Endothelial cell of umbilical vein (primary cell): ENCODE measurements at regions not wholly inside any gene's neighbourhood (a gene's known extent, or its start where the extent isn't known, plus 50 kb on each side); places are given as distances from the start of the nearest gene placed in this dataset.

ENCODE experiments used
- BruUV-seq: library from RNA; stranded (reverse); fragments of 400-500 nt; replicated peaks from 2 replicates; lab custom pipeline; 2021; lab: Mats Ljungman, UMichigan
- CTCF ChIA-PET: fragments of 300-600, 350-600 bp; sonication (Branson Sonifier 250); formaldehyde crosslinking; loops from one replicate; lab custom pipeline; 2021; ENCODE audit warnings: antibody characterized with exemption, inconsistent platforms; lab: Charles Lee
- POLR2A ChIA-PET: fragments of 300-600, 350-600 bp; sonication (Branson Sonifier 250); formaldehyde crosslinking; loops from one replicate; lab custom pipeline; 2021; ENCODE audit warnings: antibody characterized with exemption, inconsistent platforms; lab: Charles Lee
- DNase-seq: peaks from one replicate; pipeline ENCODE4 v3.0.0-alpha.2; 2011; ENCODE audit warnings: low read depth, low spot score
- FAIRE-seq: peaks from 2 replicates; lab custom pipeline; 2011; peaks lifted over from hg19 to GRCh38; lab: Jason Lieb, UNC
- H2AFZ ChIP-seq: 2 replicates; pipeline ENCODE4 v1.6.0; 2012; ENCODE audit warnings: low read depth, low read length, control low read depth, inconsistent platforms
- H3K27ac ChIP-seq: 2 replicates; pipeline ENCODE4 v1.5.1; 2011; ENCODE audit warnings: low read depth, mild to moderate bottlenecking, control low read depth, low read length, moderate library complexity; ENCODE audit not compliant: insufficient read depth
- H3K27me3 ChIP-seq, 2 experiments: 2 replicates each; pipeline versions ENCODE4 v1.6.0 to v1.6.1; 2011; ENCODE audit warnings: low read length in 2 of 2, mixed read lengths in 1 of 2; ENCODE audit not compliant: control insufficient read depth in 2 of 2, insufficient read depth in 2 of 2
- H3K36me3 ChIP-seq, 2 experiments: 2 replicates in 1 of 2; 3 replicates in 1 of 2; pipeline ENCODE4 v1.5.1; 2011; ENCODE audit warnings: low read length in 2 of 2, mild to moderate bottlenecking in 1 of 2, moderate library complexity in 1 of 2; ENCODE audit not compliant: control insufficient read depth in 2 of 2, insufficient read depth in 2 of 2; ENCODE audit errors: extremely low read depth in 1 of 2
- H3K4me1 ChIP-seq: 3 replicates; pipeline ENCODE4 v1.5.1; 2011; ENCODE audit warnings: mild to moderate bottlenecking, low read length; ENCODE audit not compliant: control insufficient read depth, insufficient read depth; ENCODE audit errors: extremely low read depth
- H3K4me2 ChIP-seq: 2 replicates; pipeline ENCODE4 v1.6.1; 2011; ENCODE audit warnings: low read length, control low read depth, mixed read lengths; ENCODE audit not compliant: insufficient read depth
- H3K4me3 ChIP-seq, 3 experiments: fragments of 200-600 bp in 1 of 3; sonication (generic), shearing (Covaris generic) in 1 of 3; replicated peaks in 1 of 3; 2 replicates each; pipeline ENCODE4 v1.5.1; 2011 to 2016; ENCODE audit warnings: control low read depth in 3 of 3, low read length in 3 of 3, mild to moderate bottlenecking in 2 of 3, inconsistent platforms in 1 of 3, low read depth in 1 of 3, moderate library complexity in 1 of 3; ENCODE audit not compliant: insufficient read depth in 1 of 3
- H3K79me2 ChIP-seq: 2 replicates; pipeline ENCODE4 v1.6.0; 2012; ENCODE audit warnings: low read length, inconsistent platforms; ENCODE audit not compliant: control insufficient read depth, insufficient read depth
- H3K9ac ChIP-seq: replicated peaks from 2 replicates; pipeline ENCODE3; 2011; ENCODE audit warnings: low read length, control low read depth; ENCODE audit not compliant: insufficient read depth; ENCODE audit errors: extremely low read depth
- H3K9me1 ChIP-seq: replicated peaks from 3 replicates; pipeline ENCODE4 v1.6.0; 2011; ENCODE audit warnings: mild to moderate bottlenecking, low read length; ENCODE audit not compliant: control insufficient read depth, insufficient read depth; ENCODE audit errors: extremely low read depth
- H3K9me3 ChIP-seq: replicated peaks from 2 replicates; pipeline ENCODE4 v1.5.1; 2012; ENCODE audit warnings: low read length, inconsistent platforms; ENCODE audit not compliant: control insufficient read depth, insufficient read depth
- H4K20me1 ChIP-seq: replicated peaks from 2 replicates; pipeline ENCODE3; 2011; ENCODE audit warnings: mild to moderate bottlenecking, low read length; ENCODE audit not compliant: control insufficient read depth, insufficient read depth; ENCODE audit errors: extremely low read depth
- EZH2 ChIP-seq: IDR thresholded peaks from 2 replicates; pipeline ENCODE4 v1.6.1; 2012; ENCODE audit warnings: borderline replicate concordance, low read depth, mild to moderate bottlenecking, moderate library complexity, low read length, inconsistent platforms; ENCODE audit not compliant: severe bottlenecking
- FOS ChIP-seq: IDR thresholded peaks from 2 replicates; pipeline ENCODE4 v1.6.1; 2011; ENCODE audit warnings: mild to moderate bottlenecking, low read length, moderate library complexity, borderline replicate concordance; ENCODE audit not compliant: insufficient read depth
- GATA2 ChIP-seq: IDR thresholded peaks from 2 replicates; pipeline ENCODE4 v1.7.0; 2011; ENCODE audit warnings: low read depth, mild to moderate bottlenecking, moderate library complexity, mixed read lengths, low read length; ENCODE audit not compliant: insufficient read length, insufficient read depth
- JUN ChIP-seq: IDR thresholded peaks from 2 replicates; pipeline ENCODE4 v1.6.1; 2011; ENCODE audit warnings: borderline replicate concordance, low read depth; ENCODE audit not compliant: insufficient read length, insufficient read depth
- MYC ChIP-seq: IDR thresholded peaks from one replicate; pipeline ENCODE4 v1.6.1; 2011; ENCODE audit warnings: mild to moderate bottlenecking, low read depth, low read length
- POLR2A ChIP-seq: IDR thresholded peaks from 2 replicates; pipeline ENCODE4 v1.6.1; 2012; ENCODE audit warnings: low read depth, mild to moderate bottlenecking, control low read depth, low read length
- POLR2AphosphoS5 ChIP-seq: IDR thresholded peaks from 2 replicates; pipeline ENCODE4 v1.6.1; 2012; ENCODE audit warnings: low read depth, mild to moderate bottlenecking, control low read depth, low read length, moderate library complexity; ENCODE audit not compliant: insufficient read depth
- dilution Hi-C: fragments of 300-500 bp; cut with MboI; formaldehyde crosslinking; loops from one replicate; pipeline ENCODE4 v1.15.0; 2019; ENCODE audit warnings: low sequenced_read_pairs; ENCODE audit not compliant: extremely low pct_ligation_motif_present
- intact Hi-C: fragments of 100-400 bp; cut with micrococcal nuclease; formaldehyde crosslinking; loops from one replicate; pipeline ENCODE4 v1.10.0; 2022
- TF ChIP-seq, protein P1 (sequence below): IDR thresholded peaks from 2 replicates; pipeline ENCODE4 v1.6.1; 2011; ENCODE audit not compliant: insufficient read depth, insufficient read length
- TF ChIP-seq, protein P2 (sequence below), 2 donors: IDR thresholded peaks; 1 replicate in 1 of 2; 2 replicates in 1 of 2; pipeline ENCODE4 v1.5.1; 2011; ENCODE audit warnings: low read length in 2 of 2, mild to moderate bottlenecking in 2 of 2, moderate library complexity in 2 of 2, control low read depth in 1 of 2, inconsistent platforms in 1 of 2, low read depth in 1 of 2; ENCODE audit not compliant: insufficient read depth in 1 of 2; ENCODE audit errors: extremely low read depth in 1 of 2

- no TSS peak for BruUV-seq
- dilution Hi-C loops = no loop called here
- peak; percentile 28 for FAIRE-seq
These were observed 682.3 kb upstream of the IGFBP3 start for GRCh38 chr7:46603296-46603752.

More at GRCh38 chr7:46603296-46603752, 682.3 kb upstream of the IGFBP3 start:
- H3K9me3 ChIP-seq = no peaks in the 10 kb centered on the region
- CTCF ChIA-PET = interaction anchor here (1.5 to 2.0 kb wide), 2 partner anchors 23 to 681 kb away, joined by 4 read pairs; no protein-coding TSS in a partner anchor
- peaks cover 8% of the 10 kb centered on the region for H3K4me1 ChIP-seq
- no peaks in the 10 kb centered on the region for H3K36me3 ChIP-seq
- DNase-seq = no peak
- no peaks in the 10 kb centered on the region for H4K20me1 ChIP-seq
- no peaks in the 10 kb centered on the region for H3K9me1 ChIP-seq
- peak overlapping the region; percentile 9 for H3K27ac ChIP-seq
- POLR2A ChIA-PET = no interaction called here
- no peaks in the 10 kb centered on the region for H3K79me2 ChIP-seq
- H3K4me3 ChIP-seq = no peak overlapping the region
- no peak for TF ChIP-seq EZH2
- no peak for TF ChIP-seq JUN
- no peak for TF ChIP-seq POLR2A
- TF ChIP-seq GATA2 = no peak
- no peak for TF ChIP-seq FOS
- TF ChIP-seq, protein P1, sequence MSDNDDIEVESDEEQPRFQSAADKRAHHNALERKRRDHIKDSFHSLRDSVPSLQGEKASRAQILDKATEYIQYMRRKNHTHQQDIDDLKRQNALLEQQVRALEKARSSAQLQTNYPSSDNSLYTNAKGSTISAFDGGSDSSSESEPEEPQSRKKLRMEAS = no peak
- TF ChIP-seq, protein P2, sequence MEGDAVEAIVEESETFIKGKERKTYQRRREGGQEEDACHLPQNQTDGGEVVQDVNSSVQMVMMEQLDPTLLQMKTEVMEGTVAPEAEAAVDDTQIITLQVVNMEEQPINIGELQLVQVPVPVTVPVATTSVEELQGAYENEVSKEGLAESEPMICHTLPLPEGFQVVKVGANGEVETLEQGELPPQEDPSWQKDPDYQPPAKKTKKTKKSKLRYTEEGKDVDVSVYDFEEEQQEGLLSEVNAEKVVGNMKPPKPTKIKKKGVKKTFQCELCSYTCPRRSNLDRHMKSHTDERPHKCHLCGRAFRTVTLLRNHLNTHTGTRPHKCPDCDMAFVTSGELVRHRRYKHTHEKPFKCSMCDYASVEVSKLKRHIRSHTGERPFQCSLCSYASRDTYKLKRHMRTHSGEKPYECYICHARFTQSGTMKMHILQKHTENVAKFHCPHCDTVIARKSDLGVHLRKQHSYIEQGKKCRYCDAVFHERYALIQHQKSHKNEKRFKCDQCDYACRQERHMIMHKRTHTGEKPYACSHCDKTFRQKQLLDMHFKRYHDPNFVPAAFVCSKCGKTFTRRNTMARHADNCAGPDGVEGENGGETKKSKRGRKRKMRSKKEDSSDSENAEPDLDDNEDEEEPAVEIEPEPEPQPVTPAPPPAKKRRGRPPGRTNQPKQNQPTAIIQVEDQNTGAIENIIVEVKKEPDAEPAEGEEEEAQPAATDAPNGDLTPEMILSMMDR (IDR thresholded peaks at IDR 0.05; ENCODE audit: extremely low read depth in 1 of 2, insufficient read depth in 1 of 2, low read depth in 1 of 2, low read length in 2 of 2) = no peak
- TF ChIP-seq POLR2AphosphoS5 = no peak
- TF ChIP-seq MYC = no peak
- no peak overlapping the region for H3K4me2 ChIP-seq
- no peak overlapping the region for H3K9ac ChIP-seq
- H2AFZ ChIP-seq = peak overlapping the region; percentile 78
- intact Hi-C loops = no loop called here
- no peaks in the 10 kb centered on the region for H3K27me3 ChIP-seq
